HL-60 (cell line): ENCODE measurements at regions not wholly inside any gene's neighbourhood (a gene's known extent, or its start where the extent isn't known, plus 50 kb on each side); places are given as distances from the start of the nearest gene placed in this dataset.

ENCODE experiments used
- DNase-seq, 2 experiments: peaks; one replicate each; pipeline ENCODE4 v3.0.0-alpha.2; 2010 to 2020; ENCODE audit warnings: low read depth in 1 of 2, low spot score in 1 of 2
- H3K27ac ChIP-seq: fragments of 250-450 bp; sonication (Bioruptor Pico); replicated peaks from 2 replicates; pipeline ENCODE4 v1.5.1; 2020; ENCODE audit warnings: mild to moderate bottlenecking, moderate library complexity
- H3K27me3 ChIP-seq: fragments of 250-450 bp; sonication (Bioruptor Pico); 2 replicates; pipeline ENCODE4 v1.5.1; 2021; ENCODE audit warnings: mild to moderate bottlenecking, moderate library complexity; ENCODE audit not compliant: insufficient read depth, poor library complexity, severe bottlenecking
- H3K4me3 ChIP-seq: replicated peaks from 2 replicates; pipeline ENCODE4 v1.5.1; 2011; ENCODE audit warnings: mild to moderate bottlenecking, control low read depth, low read length; ENCODE audit not compliant: insufficient read depth
- GABPA ChIP-seq: IDR thresholded peaks from 2 replicates; pipeline ENCODE4 v1.6.1; 2012; ENCODE audit warnings: low read depth
- POLR2AphosphoS5 ChIP-seq: IDR thresholded peaks from 2 replicates; pipeline ENCODE4 v1.6.1; 2012; ENCODE audit warnings: low read depth
- SPI1 ChIP-seq: IDR thresholded peaks from 2 replicates; pipeline ENCODE4 v1.6.1; 2012; ENCODE audit warnings: low read depth, mild to moderate bottlenecking, borderline replicate concordance
- TF ChIP-seq, protein P1 (sequence below): IDR thresholded peaks from one replicate; pipeline ENCODE4 v1.5.1; 2011; ENCODE audit warnings: low read length, control low read depth, inconsistent platforms; ENCODE audit not compliant: insufficient read depth
- TF ChIP-seq, protein P2 (sequence below): IDR thresholded peaks from 2 replicates; pipeline ENCODE4 v1.6.1; 2012; ENCODE audit warnings: low read depth; ENCODE audit not compliant: insufficient replicate concordance

DNA sequence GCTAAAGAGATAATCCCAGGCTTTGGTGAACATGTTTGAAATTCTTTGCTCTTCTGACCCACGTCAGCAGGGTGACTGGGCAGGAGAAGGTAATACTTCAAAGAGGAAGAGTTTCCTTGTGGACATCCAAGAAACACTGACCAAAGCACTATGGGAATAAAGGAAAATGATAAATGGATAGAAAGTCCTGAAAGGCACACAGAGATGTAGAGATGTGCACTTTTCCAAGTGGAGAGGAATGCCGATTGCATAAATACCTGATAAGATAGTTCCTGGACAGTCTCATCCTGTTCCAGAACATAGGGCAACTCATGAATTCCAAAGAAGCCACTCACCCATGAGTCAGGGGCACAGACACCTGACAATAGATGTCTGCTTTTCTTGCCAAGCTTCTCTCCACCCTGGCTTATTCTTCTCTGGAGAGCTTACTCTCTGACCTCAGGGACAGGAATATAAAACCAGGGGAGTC is 191.3 kb upstream of the FOXA2 start:
- H3K27me3 ChIP-seq, result no peaks in the 10 kb centered on the region
- no peak overlapping the region for H3K27ac ChIP-seq
- no peak for DNase-seq
- H3K4me3 ChIP-seq, result no peak overlapping the region
- no peak for TF ChIP-seq SPI1
- TF ChIP-seq POLR2AphosphoS5, result no peak
- TF ChIP-seq, protein P1, sequence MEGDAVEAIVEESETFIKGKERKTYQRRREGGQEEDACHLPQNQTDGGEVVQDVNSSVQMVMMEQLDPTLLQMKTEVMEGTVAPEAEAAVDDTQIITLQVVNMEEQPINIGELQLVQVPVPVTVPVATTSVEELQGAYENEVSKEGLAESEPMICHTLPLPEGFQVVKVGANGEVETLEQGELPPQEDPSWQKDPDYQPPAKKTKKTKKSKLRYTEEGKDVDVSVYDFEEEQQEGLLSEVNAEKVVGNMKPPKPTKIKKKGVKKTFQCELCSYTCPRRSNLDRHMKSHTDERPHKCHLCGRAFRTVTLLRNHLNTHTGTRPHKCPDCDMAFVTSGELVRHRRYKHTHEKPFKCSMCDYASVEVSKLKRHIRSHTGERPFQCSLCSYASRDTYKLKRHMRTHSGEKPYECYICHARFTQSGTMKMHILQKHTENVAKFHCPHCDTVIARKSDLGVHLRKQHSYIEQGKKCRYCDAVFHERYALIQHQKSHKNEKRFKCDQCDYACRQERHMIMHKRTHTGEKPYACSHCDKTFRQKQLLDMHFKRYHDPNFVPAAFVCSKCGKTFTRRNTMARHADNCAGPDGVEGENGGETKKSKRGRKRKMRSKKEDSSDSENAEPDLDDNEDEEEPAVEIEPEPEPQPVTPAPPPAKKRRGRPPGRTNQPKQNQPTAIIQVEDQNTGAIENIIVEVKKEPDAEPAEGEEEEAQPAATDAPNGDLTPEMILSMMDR, result no peak
- TF ChIP-seq, protein P2, sequence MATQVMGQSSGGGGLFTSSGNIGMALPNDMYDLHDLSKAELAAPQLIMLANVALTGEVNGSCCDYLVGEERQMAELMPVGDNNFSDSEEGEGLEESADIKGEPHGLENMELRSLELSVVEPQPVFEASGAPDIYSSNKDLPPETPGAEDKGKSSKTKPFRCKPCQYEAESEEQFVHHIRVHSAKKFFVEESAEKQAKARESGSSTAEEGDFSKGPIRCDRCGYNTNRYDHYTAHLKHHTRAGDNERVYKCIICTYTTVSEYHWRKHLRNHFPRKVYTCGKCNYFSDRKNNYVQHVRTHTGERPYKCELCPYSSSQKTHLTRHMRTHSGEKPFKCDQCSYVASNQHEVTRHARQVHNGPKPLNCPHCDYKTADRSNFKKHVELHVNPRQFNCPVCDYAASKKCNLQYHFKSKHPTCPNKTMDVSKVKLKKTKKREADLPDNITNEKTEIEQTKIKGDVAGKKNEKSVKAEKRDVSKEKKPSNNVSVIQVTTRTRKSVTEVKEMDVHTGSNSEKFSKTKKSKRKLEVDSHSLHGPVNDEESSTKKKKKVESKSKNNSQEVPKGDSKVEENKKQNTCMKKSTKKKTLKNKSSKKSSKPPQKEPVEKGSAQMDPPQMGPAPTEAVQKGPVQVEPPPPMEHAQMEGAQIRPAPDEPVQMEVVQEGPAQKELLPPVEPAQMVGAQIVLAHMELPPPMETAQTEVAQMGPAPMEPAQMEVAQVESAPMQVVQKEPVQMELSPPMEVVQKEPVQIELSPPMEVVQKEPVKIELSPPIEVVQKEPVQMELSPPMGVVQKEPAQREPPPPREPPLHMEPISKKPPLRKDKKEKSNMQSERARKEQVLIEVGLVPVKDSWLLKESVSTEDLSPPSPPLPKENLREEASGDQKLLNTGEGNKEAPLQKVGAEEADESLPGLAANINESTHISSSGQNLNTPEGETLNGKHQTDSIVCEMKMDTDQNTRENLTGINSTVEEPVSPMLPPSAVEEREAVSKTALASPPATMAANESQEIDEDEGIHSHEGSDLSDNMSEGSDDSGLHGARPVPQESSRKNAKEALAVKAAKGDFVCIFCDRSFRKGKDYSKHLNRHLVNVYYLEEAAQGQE, result no peak
- TF ChIP-seq GABPA, result no peak

DNA sequence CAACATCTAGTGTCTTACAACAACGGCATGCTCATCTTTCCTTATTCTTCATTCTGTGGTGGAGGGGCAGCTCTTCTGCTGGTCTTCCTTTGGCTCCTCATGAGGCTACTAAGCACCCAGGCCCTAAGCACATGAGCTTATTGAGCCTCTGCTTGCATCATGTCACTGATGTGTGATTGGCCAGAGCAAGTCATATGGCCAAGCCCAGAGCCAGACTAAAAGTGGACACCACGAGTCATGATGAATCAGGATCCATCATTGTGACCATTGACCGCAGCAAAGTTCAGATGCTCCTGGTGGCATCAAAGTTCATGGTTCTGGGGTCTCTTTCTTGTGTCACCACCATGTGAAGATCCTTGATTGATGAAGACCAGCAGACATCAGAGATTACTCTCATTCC is 192.0 kb upstream of the FOXA2 start:
- no peak for DNase-seq
- Histone ChIP-seq H3K4me3 (no peak overlapping the region), H3K27me3 (no peaks in the 10 kb centered on the region), H3K27ac (no peak overlapping the region)
- TF ChIP-seq GABPA (no peak), POLR2AphosphoS5 (no peak), SPI1 (no peak)
- TF ChIP-seq, protein P1, result no peak
- TF ChIP-seq, protein P2, result no peak

DNA sequence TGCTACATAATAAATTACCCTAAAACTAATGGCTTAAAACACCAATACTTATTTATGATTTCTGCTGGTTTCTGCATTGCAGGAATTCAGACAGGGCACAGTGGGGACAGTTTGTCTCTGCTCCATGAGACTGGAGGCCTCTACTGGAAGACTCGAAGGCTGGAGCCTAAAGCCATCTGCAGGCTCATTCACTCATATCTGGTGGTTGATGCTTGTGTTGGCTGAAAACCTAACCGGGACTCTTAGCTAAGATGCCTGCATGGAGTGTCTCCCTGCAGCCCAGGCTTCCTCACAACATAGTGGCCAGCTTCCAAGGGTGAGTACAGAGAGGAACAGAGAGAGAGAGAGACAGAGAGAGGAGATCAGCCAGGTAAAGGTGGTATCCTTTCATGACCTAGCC is 195.5 kb upstream of the FOXA2 start:
- H3K4me3 ChIP-seq, result no peak overlapping the region
- no peak for TF ChIP-seq SPI1
- no peak for TF ChIP-seq GABPA
- no peak for TF ChIP-seq POLR2AphosphoS5
- TF ChIP-seq, protein P1, result no peak
- TF ChIP-seq, protein P2, result no peak
- no peak for DNase-seq
- no peak overlapping the region for H3K27ac ChIP-seq
- no peaks in the 10 kb centered on the region for H3K27me3 ChIP-seq
